ENCODE measurements at regions not wholly inside any gene's neighbourhood (a gene's known extent, or its start where the extent isn't known, plus 50 kb on each side); places are given as distances from the start of the nearest gene placed in this dataset.

GRCh38 chr2:19675856-19676460 is 225.8 kb downstream of the TTC32 start:
- DNase-seq, result no peak

- DNase-seq, result no peak
These were observed 226.7 kb downstream of the TTC32 start for GRCh38 chr2:19675003-19675629.

- no peak for DNase-seq
These were observed 227.5 kb downstream of the TTC32 start for GRCh38 chr2:19674051-19675002.

- DNase-seq, result no peak
These were observed 228.5 kb downstream of the TTC32 start for GRCh38 chr2:19673213-19673791.

GRCh38 chr2:19671916-19672315 is 229.9 kb downstream of the TTC32 start:
- no peak for DNase-seq

GRCh38 chr2:19671311-19671710 is 230.5 kb downstream of the TTC32 start:
- DNase-seq, result no peak

- no peak for DNase-seq
These were observed 231.5 kb downstream of the TTC32 start for GRCh38 chr2:19670303-19670702.

GRCh38 chr2:19669559-19669958 is 232.2 kb downstream of the TTC32 start:
- no peak for DNase-seq

GRCh38 chr2:19669126-19669525 is 232.7 kb downstream of the TTC32 start:
- no peak for DNase-seq

- DNase-seq, result no peak
These were observed 234.2 kb downstream of the TTC32 start for GRCh38 chr2:19667536-19667949.

GRCh38 chr2:19667085-19667484 is 234.7 kb downstream of the TTC32 start:
- no peak for DNase-seq

GRCh38 chr2:19664646-19665045 is 237.1 kb downstream of the TTC32 start:
- DNase-seq, result no peak

- DNase-seq, result no peak
These were observed 242.6 kb downstream of the TTC32 start for GRCh38 chr2:19659024-19659792.

GRCh38 chr2:19656011-19656410 is 245.8 kb downstream of the TTC32 start:
- DNase-seq, result no peak

- no peak for DNase-seq
These were observed 247.3 kb downstream of the TTC32 start for GRCh38 chr2:19654310-19655090.

GRCh38 chr2:19653509-19653908 is 248.3 kb downstream of the TTC32 start:
- no peak for DNase-seq

GRCh38 chr2:19652811-19653210 is 249.0 kb downstream of the TTC32 start:
- DNase-seq, result no peak

GRCh38 chr2:19651466-19651865 is 250.3 kb downstream of the TTC32 start:
- no peak for DNase-seq

- DNase-seq, result no peak
These were observed 251.9 kb downstream of the TTC32 start for GRCh38 chr2:19649785-19650380.

- no peak for DNase-seq
These were observed 252.6 kb downstream of the TTC32 start for GRCh38 chr2:19649142-19649541.

- DNase-seq, result no peak
These were observed 253.2 kb downstream of the TTC32 start for GRCh38 chr2:19648583-19648982.

Measured in stimulated activated CD4-positive, alpha-beta T cell treated with anti-CD3 and anti-CD28 coated beads, Interleukin-1b, Interleukin-23, amount 100 ng/mL, for 48 hours (primary cell).